ENCODE measurements at regions not wholly inside any gene's neighbourhood (a gene's known extent, or its start where the extent isn't known, plus 50 kb on each side); places are given as distances from the start of the nearest gene placed in this dataset.

GRCh38 chr15:68500363-68501258 is 68.6 kb upstream of the ITGA11 start:
- DNase-seq, result no peak

- no peak for DNase-seq
Observed at GRCh38 chr15:68501259-68501591, 69.3 kb upstream of the ITGA11 start.

- no peak for DNase-seq
Observed at GRCh38 chr15:68501616-68502015, 69.7 kb upstream of the ITGA11 start.

- no peak for DNase-seq
Observed at GRCh38 chr15:68502398-68502901, 70.5 kb upstream of the ITGA11 start.

- DNase-seq, result no peak
Observed at GRCh38 chr15:68503213-68503612, 71.2 kb upstream of the ITGA11 start.

GRCh38 chr15:68503791-68504680 is 72.1 kb upstream of the ITGA11 start:
- DNase-seq, result no peak

- no peak for DNase-seq
Observed at GRCh38 chr15:68504681-68505170, 72.8 kb upstream of the ITGA11 start.

GRCh38 chr15:68506071-68506470 is 72.7 kb upstream of the CORO2B start:
- DNase-seq, result no peak

GRCh38 chr15:68507447-68507846 is 71.3 kb upstream of the CORO2B start:
- no peak for DNase-seq

GRCh38 chr15:68508485-68509189 is 70.2 kb upstream of the CORO2B start:
- DNase-seq, result no peak

GRCh38 chr15:68510558-68510957 is 68.2 kb upstream of the CORO2B start:
- no peak for DNase-seq

- DNase-seq, result no peak
Observed at GRCh38 chr15:68511073-68511991, 67.5 kb upstream of the CORO2B start.

- DNase-seq, result no peak
Observed at GRCh38 chr15:68512052-68512451, 66.7 kb upstream of the CORO2B start.

GRCh38 chr15:68512598-68512997 is 66.2 kb upstream of the CORO2B start:
- no peak for DNase-seq

GRCh38 chr15:68515371-68516095 is 63.3 kb upstream of the CORO2B start:
- no peak for DNase-seq

GRCh38 chr15:68517285-68517761 is 61.5 kb upstream of the CORO2B start:
- no peak for DNase-seq

GRCh38 chr15:68518046-68518445 is 60.7 kb upstream of the CORO2B start:
- no peak for DNase-seq

GRCh38 chr15:68518785-68519430 is 59.9 kb upstream of the CORO2B start:
- no peak for DNase-seq

GRCh38 chr15:68524753-68525584 is 53.8 kb upstream of the CORO2B start:
- DNase-seq, result no peak

Measured in NCI-H69 (cell line).